HG03196 (cell line): ENCODE measurements at regions not wholly inside any gene's neighbourhood (a gene's known extent, or its start where the extent isn't known, plus 50 kb on each side); places are given as distances from the start of the nearest gene placed in this dataset.
"Not testable (repeated sequence)": the region's sequence is repeated elsewhere in the genome, so short reads cannot be mapped to it uniquely, and the experiment has no call there.

Experiments used
- ATAC-seq: cut with Tn5 transposase; IDR thresholded peaks from one replicate; pipeline ENCODE4 v1.9.1; 2021; ENCODE audit not compliant: unreplicated experiment

- ATAC-seq: no peak
Measured at GRCh38 chr7:106452031-106452851, 167.5 kb upstream of the NAMPT start.

GRCh38 chr7:106451171-106451570 lies 166.4 kb upstream of the NAMPT start:
- ATAC-seq: no peak

- ATAC-seq: no peak
Measured at GRCh38 chr7:106450716-106451115, 165.9 kb upstream of the NAMPT start.

GRCh38 chr7:106448992-106449859 lies 164.4 kb upstream of the NAMPT start:
- ATAC-seq: no peak

GRCh38 chr7:106448346-106448991 lies 163.7 kb upstream of the NAMPT start:
- no peak for ATAC-seq

- no peak for ATAC-seq
Measured at GRCh38 chr7:106447318-106447847, 162.6 kb upstream of the NAMPT start.

- not testable (repeated sequence) for ATAC-seq
Measured at GRCh38 chr7:106445366-106445765, 160.6 kb upstream of the NAMPT start.

GRCh38 chr7:106444068-106444655 lies 159.4 kb upstream of the NAMPT start:
- ATAC-seq: no peak

- no peak for ATAC-seq
Measured at GRCh38 chr7:106443156-106443555, 158.4 kb upstream of the NAMPT start.

GRCh38 chr7:106442476-106442875 lies 157.7 kb upstream of the NAMPT start:
- ATAC-seq: no peak

- ATAC-seq: not testable (repeated sequence)
Measured at GRCh38 chr7:106441343-106441742, 156.6 kb upstream of the NAMPT start.

GRCh38 chr7:106436933-106437332 lies 152.2 kb upstream of the NAMPT start:
- ATAC-seq: not testable (repeated sequence)

GRCh38 chr7:106433377-106433776 lies 148.6 kb upstream of the NAMPT start:
- ATAC-seq: no peak

GRCh38 chr7:106430535-106431455 lies 146.0 kb upstream of the NAMPT start:
- ATAC-seq: no peak

GRCh38 chr7:106430103-106430502 lies 145.3 kb upstream of the NAMPT start:
- no peak for ATAC-seq

GRCh38 chr7:106426803-106427202 lies 142.0 kb upstream of the NAMPT start:
- ATAC-seq: no peak

- ATAC-seq: peak; percentile 86
Measured at GRCh38 chr7:106425017-106425719, 140.4 kb upstream of the NAMPT start.

- no peak for ATAC-seq
Measured at GRCh38 chr7:106424476-106425016, 139.8 kb upstream of the NAMPT start.
